ENCODE measurements at regions not wholly inside any gene's neighbourhood (a gene's known extent, or its start where the extent isn't known, plus 50 kb on each side); places are given as distances from the start of the nearest gene placed in this dataset.

GRCh38 chr5:87608385-87608784, 195.7 kb upstream of the CCNH start:
- Histone ChIP-seq H3K4me1 (no peaks in the 10 kb centered on the region), H3K4me3 (no peak overlapping the region), H3K36me3 (no peaks in the 10 kb centered on the region), H3K27ac (no peak overlapping the region), H3K9me3 (peaks cover 0 to 3% of the 10 kb centered on the region in 2 donors), H3K27me3 (no peaks in the 10 kb centered on the region)
- TF ChIP-seq, protein P1, sequence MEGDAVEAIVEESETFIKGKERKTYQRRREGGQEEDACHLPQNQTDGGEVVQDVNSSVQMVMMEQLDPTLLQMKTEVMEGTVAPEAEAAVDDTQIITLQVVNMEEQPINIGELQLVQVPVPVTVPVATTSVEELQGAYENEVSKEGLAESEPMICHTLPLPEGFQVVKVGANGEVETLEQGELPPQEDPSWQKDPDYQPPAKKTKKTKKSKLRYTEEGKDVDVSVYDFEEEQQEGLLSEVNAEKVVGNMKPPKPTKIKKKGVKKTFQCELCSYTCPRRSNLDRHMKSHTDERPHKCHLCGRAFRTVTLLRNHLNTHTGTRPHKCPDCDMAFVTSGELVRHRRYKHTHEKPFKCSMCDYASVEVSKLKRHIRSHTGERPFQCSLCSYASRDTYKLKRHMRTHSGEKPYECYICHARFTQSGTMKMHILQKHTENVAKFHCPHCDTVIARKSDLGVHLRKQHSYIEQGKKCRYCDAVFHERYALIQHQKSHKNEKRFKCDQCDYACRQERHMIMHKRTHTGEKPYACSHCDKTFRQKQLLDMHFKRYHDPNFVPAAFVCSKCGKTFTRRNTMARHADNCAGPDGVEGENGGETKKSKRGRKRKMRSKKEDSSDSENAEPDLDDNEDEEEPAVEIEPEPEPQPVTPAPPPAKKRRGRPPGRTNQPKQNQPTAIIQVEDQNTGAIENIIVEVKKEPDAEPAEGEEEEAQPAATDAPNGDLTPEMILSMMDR (IDR thresholded peaks at IDR 0.05): no peak
- ATAC-seq (no peak), DNase-seq (no peak)
- intact Hi-C loops (cut with DNase I): no loop called here

DNA sequence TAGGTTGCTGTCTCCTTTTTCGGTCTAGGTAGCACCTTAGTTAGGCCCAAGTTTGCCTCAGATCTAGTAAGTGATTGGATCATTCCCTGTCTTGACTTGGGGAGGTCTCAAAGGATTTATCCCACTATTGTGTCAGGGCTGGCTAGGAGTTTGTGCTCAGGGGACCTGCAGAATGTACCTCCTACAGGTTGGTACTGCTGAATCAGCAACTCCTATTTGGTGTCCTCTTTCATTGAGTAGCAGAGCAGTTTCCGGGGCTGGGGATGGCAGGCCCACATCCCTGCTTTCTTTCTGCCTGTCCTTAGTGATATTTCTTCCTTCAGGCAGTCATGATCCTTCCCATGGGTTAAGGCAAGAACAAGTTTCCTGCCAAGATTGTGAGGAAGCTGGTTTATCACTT, 192.9 kb upstream of the CCNH start:
- H3K4me1 ChIP-seq: no peaks in the 10 kb centered on the region
- TF ChIP-seq, protein P1 (IDR thresholded peaks at IDR 0.05): no peak
- H3K27ac ChIP-seq: no peak overlapping the region
- H3K9me3 ChIP-seq: peaks cover 0 to 14% of the 10 kb centered on the region in 2 donors
- intact Hi-C loops (cut with DNase I): no loop called here
- no peak overlapping the region for H3K4me3 ChIP-seq
- DNase-seq: no peak
- H3K36me3 ChIP-seq: no peaks in the 10 kb centered on the region
- no peak for ATAC-seq
- H3K27me3 ChIP-seq: no peaks in the 10 kb centered on the region

DNA sequence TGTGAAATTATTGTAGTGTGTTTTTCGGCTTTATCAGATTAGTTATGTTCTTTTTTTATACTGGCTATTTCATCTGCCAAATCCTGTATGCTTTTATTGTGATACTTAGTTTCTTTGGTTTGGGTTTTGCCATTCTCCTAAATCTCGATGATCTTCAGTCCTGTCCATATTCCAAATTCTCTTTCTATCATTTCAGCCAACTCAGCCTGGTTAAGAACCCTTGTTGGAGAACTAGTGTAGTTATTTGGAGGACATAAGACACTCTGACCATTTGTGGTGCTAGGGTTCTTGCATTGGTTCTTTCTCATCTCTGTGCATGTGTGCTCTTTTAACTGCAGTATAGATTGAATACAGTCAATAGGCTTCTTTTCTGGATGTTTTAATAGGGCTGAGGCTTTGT, 187.0 kb upstream of the CCNH start:
- peaks cover 0 to 29% of the 10 kb centered on the region in 2 donors for H3K9me3 ChIP-seq
- H3K4me3 ChIP-seq: no peak overlapping the region
- DNase-seq (no peak), ATAC-seq (no peak)
- H3K4me1 ChIP-seq: no peaks in the 10 kb centered on the region
- TF ChIP-seq, protein P1 (IDR thresholded peaks at IDR 0.05): no peak
- intact Hi-C loops (cut with DNase I): no loop called here
- no peaks in the 10 kb centered on the region for H3K36me3 ChIP-seq
- H3K27me3 ChIP-seq: no peaks in the 10 kb centered on the region
- H3K27ac ChIP-seq: no peak overlapping the region

DNA sequence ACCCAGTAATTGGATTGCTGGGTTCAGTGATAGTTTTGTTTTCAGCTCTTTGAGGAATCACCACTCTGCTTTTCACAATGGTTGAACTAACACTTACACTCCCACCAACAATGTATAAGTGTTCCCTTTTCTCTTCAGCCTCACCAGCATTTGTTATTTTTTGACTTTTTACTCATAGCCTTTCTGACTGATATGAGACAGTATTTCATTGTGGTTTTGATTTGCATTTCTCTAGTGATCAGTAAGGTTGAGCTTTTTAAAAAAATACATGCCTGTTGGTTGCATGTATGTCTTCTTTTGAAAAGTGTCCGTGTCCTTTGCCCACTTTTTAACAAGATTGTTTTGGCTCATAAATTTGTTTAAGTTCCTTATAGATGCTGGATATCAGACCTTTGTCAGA, 185.7 kb upstream of the CCNH start:
- H3K27ac ChIP-seq: no peak overlapping the region
- no peaks in the 10 kb centered on the region for H3K36me3 ChIP-seq
- H3K4me3 ChIP-seq: no peak overlapping the region
- H3K9me3 ChIP-seq: peaks cover 0 to 27% of the 10 kb centered on the region in 2 donors
- no peaks in the 10 kb centered on the region for H3K4me1 ChIP-seq
- DNase-seq: no peak
- intact Hi-C loops (cut with DNase I): no loop called here
- H3K27me3 ChIP-seq: no peaks in the 10 kb centered on the region
- no peak for ATAC-seq
- TF ChIP-seq, protein P1 (IDR thresholded peaks at IDR 0.05): no peak

DNA sequence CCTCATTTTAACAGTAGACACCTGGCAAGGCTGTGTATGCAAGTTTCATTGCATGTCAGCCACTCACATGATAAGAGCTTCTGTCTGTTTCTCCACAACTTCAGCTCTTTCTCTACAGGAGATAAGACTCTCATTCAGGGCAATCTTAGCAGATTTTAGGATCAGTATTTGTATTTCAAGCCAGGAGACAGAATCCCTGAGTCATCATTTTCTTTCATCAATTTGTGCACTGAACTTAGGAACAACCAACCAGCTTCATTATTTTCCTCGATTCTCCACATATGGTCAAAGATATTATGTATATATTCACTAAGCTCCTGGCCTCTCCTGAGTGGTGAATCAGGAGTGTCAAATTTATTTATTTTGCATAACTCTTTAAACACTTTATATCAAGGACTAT, 181.8 kb upstream of the CCNH start:
- peaks cover 0 to 14% of the 10 kb centered on the region in 2 donors for H3K9me3 ChIP-seq
- no peaks in the 10 kb centered on the region for H3K27me3 ChIP-seq
- H3K27ac ChIP-seq: no peak overlapping the region
- no peak for DNase-seq
- H3K4me1 ChIP-seq: no peaks in the 10 kb centered on the region
- TF ChIP-seq, protein P1 (IDR thresholded peaks at IDR 0.05): no peak
- intact Hi-C loops (cut with DNase I): no loop called here
- no peak for ATAC-seq
- no peak overlapping the region for H3K4me3 ChIP-seq
- H3K36me3 ChIP-seq: no peaks in the 10 kb centered on the region

Data from left lung (tissue), 4 donors.